ENCODE measurements at regions not wholly inside any gene's neighbourhood (a gene's known extent, or its start where the extent isn't known, plus 50 kb on each side); places are given as distances from the start of the nearest gene placed in this dataset.

- no peak for TF ChIP-seq POLR2AphosphoS5 (IDR thresholded peaks at IDR 0.05; ENCODE audit: low read depth, low read length)
- no peak for TF ChIP-seq POLR2A (IDR thresholded peaks at IDR 0.05; ENCODE audit: low read depth, low read length)
- TF ChIP-seq TAF1 (IDR thresholded peaks at IDR 0.05; ENCODE audit: low read depth, low read length): no peak
- no peak for TF ChIP-seq SPI1 (IDR thresholded peaks at IDR 0.05; ENCODE audit: low read depth, low read length)
- TF ChIP-seq POU2F2 (IDR thresholded peaks at IDR 0.05; ENCODE audit: low read depth, low read length): no peak
- TF ChIP-seq PAX5 (IDR thresholded peaks at IDR 0.05; ENCODE audit: insufficient read depth, low read length, severe bottlenecking): no peak
Observed at GRCh38 chr22:48658871-48659270, 1168.8 kb downstream of the BRD1 start.

All from GM12891 (cell line).